Type B pancreatic cell (in vitro differentiated cells): ENCODE measurements at regions not wholly inside any gene's neighbourhood (a gene's known extent, or its start where the extent isn't known, plus 50 kb on each side); places are given as distances from the start of the nearest gene placed in this dataset.
"Not testable (repeated sequence)": the region's sequence is repeated elsewhere in the genome, so short reads cannot be mapped to it uniquely, and the experiment has no call there.

Experiments
- DNase-seq: peaks from one replicate; pipeline ENCODE4 v3.0.0; 2021; ENCODE audit warnings: mixed read lengths; ENCODE audit not compliant: unreplicated experiment; ENCODE audit errors: extremely low spot score
- H3K27ac Mint-ChIP-seq: 2 replicates; pipeline ENCODE4 v1.8.0; 2021; ENCODE audit warnings: mild to moderate bottlenecking, mixed read lengths
- H3K27me3 Mint-ChIP-seq: 2 replicates; pipeline ENCODE4 v1.8.0; 2021; ENCODE audit warnings: mixed read lengths
- H3K36me3 Mint-ChIP-seq: 2 replicates; pipeline ENCODE4 v1.8.0; 2021; ENCODE audit warnings: mixed read lengths
- H3K4me1 Mint-ChIP-seq: one replicate; pipeline ENCODE4 v1.8.0; 2021; ENCODE audit warnings: mixed read lengths; ENCODE audit not compliant: unreplicated experiment
- H3K4me3 Mint-ChIP-seq: 2 replicates; pipeline ENCODE4 v1.8.0; 2021; ENCODE audit warnings: mild to moderate bottlenecking, mixed read lengths
- H3K9me3 Mint-ChIP-seq: 2 replicates; pipeline ENCODE4 v1.8.0; 2021; ENCODE audit warnings: mixed read lengths
- TF ChIP-seq, protein P1 (sequence below): fragments of 200-600 bp; sonication (generic); conservative IDR thresholded peaks from 2 replicates; pipeline ENCODE4 v1.5.0; 2021; ENCODE audit warnings: antibody characterized with exemption, mild to moderate bottlenecking

DNA sequence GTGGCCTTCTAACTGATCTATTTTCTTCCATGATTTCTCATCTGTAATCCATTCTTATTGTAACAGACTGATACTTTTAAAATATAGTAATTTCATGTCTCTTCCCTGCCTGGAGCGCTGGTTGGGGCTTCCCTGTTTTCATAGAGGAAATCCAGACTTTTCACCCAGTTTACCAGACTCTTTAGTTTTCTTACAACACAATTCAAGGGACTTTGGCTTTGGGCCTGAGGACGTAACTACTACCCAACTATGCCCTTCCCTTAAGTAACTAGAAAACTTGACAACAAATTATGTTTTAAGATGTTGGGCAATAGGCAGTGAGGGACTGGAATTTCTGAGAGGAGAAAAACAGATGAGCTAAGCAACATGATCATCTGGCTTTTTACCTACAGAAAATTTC, 289.6 kb downstream of the FGF10 start:
- H3K9me3 Mint-ChIP-seq, result peaks cover 7% of the 10 kb centered on the region

DNA sequence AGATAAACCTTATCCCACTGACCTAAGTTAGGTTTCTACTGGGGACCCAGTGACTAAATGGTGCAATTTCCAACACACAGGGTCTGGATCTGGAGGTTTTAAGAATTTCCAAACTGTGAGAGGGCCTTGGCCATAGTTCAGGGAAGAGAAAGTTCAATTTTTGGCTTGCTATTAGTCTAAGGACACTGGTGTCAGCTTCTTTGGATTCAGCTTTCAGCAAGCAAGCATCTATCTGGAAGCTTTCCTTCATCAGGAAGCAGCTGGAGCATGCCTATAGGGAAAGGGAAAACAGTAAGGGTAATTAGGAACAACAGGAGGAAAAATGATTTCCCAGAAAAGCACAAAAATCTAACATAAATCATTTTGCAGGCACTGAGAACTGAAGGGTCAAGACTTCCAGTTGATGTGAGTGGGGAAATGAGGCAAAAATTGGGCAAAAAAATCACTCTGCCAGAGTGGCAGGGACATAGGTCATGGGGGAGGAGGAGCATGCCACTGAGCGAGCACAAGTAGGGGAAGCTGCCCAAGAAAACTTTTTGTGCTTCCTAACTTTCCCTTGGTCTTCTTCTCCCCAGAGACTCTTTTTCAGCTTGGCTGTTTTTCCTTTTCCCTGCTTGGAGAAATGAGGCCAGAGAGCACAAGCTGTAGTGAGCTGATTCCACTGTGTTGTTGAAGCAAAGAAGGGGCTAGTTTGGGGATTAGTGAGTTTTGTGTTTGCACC, 299.6 kb downstream of the FGF10 start:
- no peak for DNase-seq
- no peaks in the 10 kb centered on the region for H3K36me3 Mint-ChIP-seq
- H3K4me1 Mint-ChIP-seq, result no peaks in the 10 kb centered on the region
- TF ChIP-seq, protein P1, sequence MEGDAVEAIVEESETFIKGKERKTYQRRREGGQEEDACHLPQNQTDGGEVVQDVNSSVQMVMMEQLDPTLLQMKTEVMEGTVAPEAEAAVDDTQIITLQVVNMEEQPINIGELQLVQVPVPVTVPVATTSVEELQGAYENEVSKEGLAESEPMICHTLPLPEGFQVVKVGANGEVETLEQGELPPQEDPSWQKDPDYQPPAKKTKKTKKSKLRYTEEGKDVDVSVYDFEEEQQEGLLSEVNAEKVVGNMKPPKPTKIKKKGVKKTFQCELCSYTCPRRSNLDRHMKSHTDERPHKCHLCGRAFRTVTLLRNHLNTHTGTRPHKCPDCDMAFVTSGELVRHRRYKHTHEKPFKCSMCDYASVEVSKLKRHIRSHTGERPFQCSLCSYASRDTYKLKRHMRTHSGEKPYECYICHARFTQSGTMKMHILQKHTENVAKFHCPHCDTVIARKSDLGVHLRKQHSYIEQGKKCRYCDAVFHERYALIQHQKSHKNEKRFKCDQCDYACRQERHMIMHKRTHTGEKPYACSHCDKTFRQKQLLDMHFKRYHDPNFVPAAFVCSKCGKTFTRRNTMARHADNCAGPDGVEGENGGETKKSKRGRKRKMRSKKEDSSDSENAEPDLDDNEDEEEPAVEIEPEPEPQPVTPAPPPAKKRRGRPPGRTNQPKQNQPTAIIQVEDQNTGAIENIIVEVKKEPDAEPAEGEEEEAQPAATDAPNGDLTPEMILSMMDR, result no peak
- H3K27ac Mint-ChIP-seq, result no peak overlapping the region
- H3K27me3 Mint-ChIP-seq, result no peaks in the 10 kb centered on the region
- H3K9me3 Mint-ChIP-seq, result no peaks in the 10 kb centered on the region
- H3K4me3 Mint-ChIP-seq, result no peak overlapping the region

More for the DNA sequence above, 289.6 kb downstream of the FGF10 start:
- Mint-ChIP-seq H3K4me3 (no peak overlapping the region), H3K4me1 (no peaks in the 10 kb centered on the region), H3K27ac (no peak overlapping the region), H3K27me3 (no peaks in the 10 kb centered on the region), H3K36me3 (no peaks in the 10 kb centered on the region)
- TF ChIP-seq, protein P1, result no peak
- no peak for DNase-seq

DNA sequence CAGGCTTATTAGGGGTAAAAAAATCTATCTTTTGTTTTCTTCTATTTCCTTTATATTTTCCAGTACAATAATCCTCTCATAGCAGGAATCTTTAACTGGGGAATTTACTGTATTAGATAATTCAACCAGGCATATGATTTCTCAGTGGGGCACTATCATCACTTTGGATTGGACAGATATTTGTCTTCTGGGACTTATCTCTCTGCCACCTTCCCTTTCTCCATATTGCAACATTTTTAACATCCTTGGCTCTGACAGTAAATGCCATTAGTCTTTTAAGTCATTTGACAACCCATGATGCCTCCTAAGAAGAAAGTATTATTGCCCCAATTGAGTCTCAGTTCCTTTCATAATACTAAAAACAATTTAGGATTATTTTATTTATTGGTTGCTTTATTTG, 304.1 kb downstream of the FGF10 start:
- no peak for DNase-seq
- TF ChIP-seq, protein P1, result no peak
- Mint-ChIP-seq H3K9me3 (no peaks in the 10 kb centered on the region), H3K4me3 (no peak overlapping the region), H3K27me3 (no peaks in the 10 kb centered on the region), H3K36me3 (no peaks in the 10 kb centered on the region), H3K4me1 (no peaks in the 10 kb centered on the region), H3K27ac (no peak overlapping the region)

- H3K27ac Mint-ChIP-seq, H3K27me3 Mint-ChIP-seq, H3K4me1 Mint-ChIP-seq, H3K4me3 Mint-ChIP-seq, H3K9me3 Mint-ChIP-seq, H3K36me3 Mint-ChIP-seq, DNase-seq: not testable (repeated sequence)
Measured at GRCh38 chr5:44074547-44074946, 314.7 kb downstream of the FGF10 start.

DNA sequence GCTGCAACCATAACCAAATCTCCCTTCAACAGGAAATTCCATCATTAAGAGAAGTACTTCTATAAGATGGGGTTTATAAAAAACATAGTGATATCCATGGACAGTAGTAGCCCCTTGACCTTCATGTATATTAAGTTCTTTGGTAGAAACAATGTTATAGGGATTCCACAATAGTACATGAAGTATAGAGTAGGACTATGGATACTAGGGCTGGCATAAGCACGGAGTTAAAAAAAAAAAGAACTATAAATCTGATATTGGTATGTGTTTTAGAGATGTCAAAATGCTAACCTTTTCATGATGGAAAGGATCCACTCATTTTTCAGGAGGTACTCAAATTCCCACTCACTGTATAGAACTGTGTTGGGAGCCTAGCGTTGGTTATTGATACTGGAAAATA, 337.6 kb downstream of the FGF10 start:
- Mint-ChIP-seq H3K4me1 (no peaks in the 10 kb centered on the region), H3K4me3 (no peak overlapping the region), H3K27ac (no peak overlapping the region), H3K36me3 (no peaks in the 10 kb centered on the region), H3K9me3 (no peaks in the 10 kb centered on the region), H3K27me3 (no peaks in the 10 kb centered on the region)
- TF ChIP-seq, protein P1, result no peak
- no peak for DNase-seq

GRCh38 chr5:44048276-44048984, 340.8 kb downstream of the FGF10 start:
- no peak for DNase-seq
- TF ChIP-seq, protein P1, result no peak
- Mint-ChIP-seq H3K4me3 (no peak overlapping the region), H3K36me3 (no peaks in the 10 kb centered on the region), H3K9me3 (peaks cover 5% of the 10 kb centered on the region), H3K4me1 (no peaks in the 10 kb centered on the region), H3K27me3 (no peaks in the 10 kb centered on the region), H3K27ac (no peak overlapping the region)
